GM18867 (cell line): ENCODE measurements at regions not wholly inside any gene's neighbourhood (a gene's known extent, or its start where the extent isn't known, plus 50 kb on each side); places are given as distances from the start of the nearest gene placed in this dataset.

ENCODE experiments used
- ATAC-seq: cut with Tn5 transposase; IDR thresholded peaks from one replicate; pipeline ENCODE4 v1.9.1; 2021; ENCODE audit warnings: mild to moderate bottlenecking, moderate library complexity; ENCODE audit not compliant: unreplicated experiment

- no peak for ATAC-seq
Measured at GRCh38 chr11:15723966-15724365, 609.2 kb downstream of the INSC start.

GRCh38 chr11:15724601-15725000 lies 609.9 kb downstream of the INSC start:
- no peak for ATAC-seq

GRCh38 chr11:15725246-15725645 lies 610.5 kb downstream of the INSC start:
- ATAC-seq = no peak

DNA sequence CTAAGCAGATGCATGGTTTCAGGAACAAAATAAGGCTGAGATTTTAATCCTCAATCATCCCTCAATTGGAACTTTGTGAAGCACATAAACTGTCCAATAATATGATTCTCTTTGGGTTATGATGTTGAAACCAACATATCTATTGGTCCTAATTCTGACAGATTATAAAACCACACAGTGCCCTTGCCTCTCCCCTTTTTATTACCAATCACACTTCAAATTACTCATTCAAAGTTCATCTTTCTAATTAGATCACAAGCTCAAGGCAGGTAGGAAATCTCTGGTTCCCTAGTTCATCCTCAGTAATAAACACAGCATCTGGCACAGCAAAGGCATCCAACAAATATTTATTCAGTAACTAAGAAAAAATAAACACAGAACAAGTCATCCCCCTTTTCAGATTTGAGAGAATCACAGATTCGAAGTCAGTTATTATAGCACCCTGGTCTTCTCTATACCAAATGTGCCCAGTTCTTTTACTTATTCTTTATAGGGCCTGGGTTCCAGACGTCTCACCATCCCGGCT lies 611.6 kb downstream of the INSC start:
- ATAC-seq = no peak

DNA sequence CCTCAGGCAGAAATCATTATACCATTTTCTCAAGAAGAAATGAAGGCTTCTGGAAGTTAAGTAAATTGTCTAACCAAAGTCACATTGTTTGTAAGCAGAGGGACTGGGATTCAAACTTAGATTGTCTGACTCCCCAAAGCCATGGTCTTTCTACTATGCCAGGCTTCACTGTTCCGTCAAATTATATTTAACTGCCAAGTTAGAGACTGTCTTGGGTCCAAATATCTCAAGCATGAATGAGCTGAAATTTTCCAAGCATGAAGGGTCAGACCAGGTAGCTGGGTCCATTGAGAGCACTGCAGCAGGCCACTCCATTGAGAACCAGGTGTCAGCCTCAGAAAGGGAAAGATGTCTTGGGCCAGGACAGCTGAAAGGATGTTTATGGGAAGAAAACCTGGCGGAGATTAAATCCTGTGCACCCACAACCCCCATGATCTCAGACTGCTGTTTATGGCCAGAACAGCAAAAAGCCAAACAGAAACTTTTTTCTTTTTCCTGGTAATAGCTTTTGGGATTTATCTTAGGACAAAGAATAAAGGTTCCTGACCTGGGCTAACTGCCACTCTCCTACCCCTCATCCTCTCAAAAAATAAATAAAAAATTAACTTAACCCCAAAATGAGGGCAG lies 612.3 kb downstream of the INSC start:
- ATAC-seq = no peak

- no peak for ATAC-seq
Measured at GRCh38 chr11:15727520-15727914, 612.8 kb downstream of the INSC start.

GRCh38 chr11:15728207-15728606 lies 613.5 kb downstream of the INSC start:
- ATAC-seq = no peak

- ATAC-seq = no peak
Measured at GRCh38 chr11:15730263-15730994, 615.7 kb downstream of the INSC start.

GRCh38 chr11:15730995-15731385 lies 616.3 kb downstream of the INSC start:
- no peak for ATAC-seq

GRCh38 chr11:15735706-15736105 lies 620.6 kb downstream of the SOX6 start:
- no peak for ATAC-seq

- ATAC-seq = no peak
Measured at GRCh38 chr11:15737320-15737719, 619.0 kb downstream of the SOX6 start.

GRCh38 chr11:15738931-15739330 lies 617.4 kb downstream of the SOX6 start:
- ATAC-seq = no peak

GRCh38 chr11:15742626-15743519 lies 613.5 kb downstream of the SOX6 start:
- no peak for ATAC-seq

DNA sequence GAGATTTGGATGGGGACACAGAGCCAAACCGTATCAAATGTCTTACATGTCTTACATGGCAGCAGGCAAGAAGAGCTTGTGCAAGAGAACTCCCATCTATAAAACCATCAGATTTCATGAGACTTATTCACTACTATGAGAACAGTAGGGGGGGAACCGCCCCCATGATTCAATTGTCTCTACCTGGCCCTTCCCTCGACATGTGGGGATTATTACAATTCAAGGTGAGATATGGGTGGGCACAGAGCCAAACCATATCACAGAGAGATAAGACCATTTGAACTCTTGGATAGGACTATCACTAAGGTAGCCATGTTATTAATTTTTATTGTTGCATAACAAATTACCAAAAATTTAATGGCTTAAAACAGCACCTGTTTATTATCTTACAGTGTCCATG lies 611.7 kb downstream of the SOX6 start:
- ATAC-seq = no peak

- no peak for ATAC-seq
Measured at GRCh38 chr11:15745266-15745665, 611.1 kb downstream of the SOX6 start.

GRCh38 chr11:15747671-15748070 lies 608.7 kb downstream of the SOX6 start:
- no peak for ATAC-seq

DNA sequence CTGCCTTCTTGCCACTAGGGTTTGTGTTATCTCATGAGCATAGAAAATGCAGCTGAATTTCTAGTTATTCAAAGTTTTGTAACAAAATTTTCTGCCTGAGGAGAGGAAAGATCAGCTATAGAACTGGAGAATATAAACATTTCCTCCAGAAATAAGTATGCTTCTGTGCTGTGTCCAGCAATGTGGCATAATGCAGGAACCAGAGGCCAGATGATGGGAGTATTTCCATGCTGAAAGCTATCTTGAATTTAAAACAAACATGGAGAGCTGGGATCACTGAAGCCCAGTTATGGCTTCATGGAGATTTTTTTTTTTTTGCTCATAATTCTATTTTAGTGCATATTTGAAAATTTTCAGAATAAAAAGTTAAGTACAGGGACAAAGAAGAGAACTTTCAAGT lies 608.2 kb downstream of the SOX6 start:
- no peak for ATAC-seq

- no peak for ATAC-seq
Measured at GRCh38 chr11:15748741-15749140, 607.6 kb downstream of the SOX6 start.

GRCh38 chr11:15750535-15751308 lies 605.6 kb downstream of the SOX6 start:
- ATAC-seq = no peak

DNA sequence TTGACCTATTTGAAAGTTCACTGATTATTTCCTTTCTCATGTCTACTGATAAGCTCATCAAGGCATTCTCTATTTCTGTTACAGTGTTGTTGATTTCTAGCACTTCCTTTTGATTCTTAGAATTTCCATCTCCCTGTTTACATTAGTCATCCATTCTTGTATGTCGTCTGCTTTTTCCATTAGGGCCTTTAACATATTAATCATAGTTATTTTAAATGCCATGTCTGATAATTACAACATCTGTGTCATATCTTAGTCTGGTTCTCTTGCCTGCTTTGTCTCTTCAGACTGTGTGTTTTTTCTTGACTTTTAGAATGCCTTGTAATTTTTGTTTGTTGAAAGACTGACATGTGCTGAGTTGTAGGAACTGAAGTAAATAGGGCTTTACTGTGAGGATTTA lies 602.1 kb downstream of the SOX6 start:
- ATAC-seq = no peak
